A549 (cell line): ENCODE measurements at regions not wholly inside any gene's neighbourhood (a gene's known extent, or its start where the extent isn't known, plus 50 kb on each side); places are given as distances from the start of the nearest gene placed in this dataset.
"Not testable (repeated sequence)": the region's sequence is repeated elsewhere in the genome, so short reads cannot be mapped to it uniquely, and the experiment has no call there.

ENCODE experiments used
- ATAC-seq, 2 experiments: fragments of 200-7000 bp in 1 of 2; fragments of >200 bp in 1 of 2; cut with Nextera tagmentation in 1 of 2; cut with Tn5 transposase in 1 of 2; 3 replicates each; pipeline versions ENCODE4 v1.8.0 to v1.9.1; 2018 to 2020; ENCODE audit warnings: mild to moderate bottlenecking in 1 of 2, moderate library complexity in 1 of 2
- CTCF ChIA-PET: fragments of 300-600 bp; sonication (Branson Sonifier 250); formaldehyde crosslinking; extraction: SDS; loops from one replicate; lab custom pipeline; 2021; ENCODE audit warnings: antibody characterized with exemption, inconsistent platforms; lab: Yijun Ruan, JAX
- POLR2A ChIA-PET: fragments of 350-600 bp; formaldehyde crosslinking; extraction: SDS; loops from one replicate; lab custom pipeline; 2021; ENCODE audit warnings: antibody characterized with exemption, inconsistent platforms; lab: Yijun Ruan, JAX
- DNase-seq, 2 experiments: peaks; one replicate each; pipeline versions ENCODE4 v3.0.0 to v3.0.0-alpha.2; 2011 to 2016; ENCODE audit warnings: low read depth in 1 of 2, low spot score in 1 of 2
- FAIRE-seq: peaks from 2 replicates; lab custom pipeline; 2011; peaks lifted over from hg19 to GRCh38; lab: Jason Lieb, UNC
- H3K27ac ChIP-seq, 2 experiments: fragments of >200 bp; sonication (Bioruptor Twin); formaldehyde crosslinking; 3 replicates each; pipeline ENCODE4 v1.5.1; 2016 to 2017
- H3K4me1 ChIP-seq: fragments of >200 bp; sonication (Bioruptor Twin); formaldehyde crosslinking; 3 replicates; pipeline ENCODE4 v1.6.1; 2016
- H3K4me2 ChIP-seq: fragments of >200 bp; sonication (Bioruptor Twin); formaldehyde crosslinking; 3 replicates; pipeline ENCODE4 v1.6.1; 2016
- H3K4me3 ChIP-seq: fragments of >200 bp; sonication (Bioruptor Twin); formaldehyde crosslinking; 3 replicates; pipeline ENCODE4 v1.5.1; 2016
- H3K9me3 ChIP-seq: fragments of >200 bp; sonication (Bioruptor Twin); formaldehyde crosslinking; 3 replicates; pipeline ENCODE4 v1.6.1; 2016
- BHLHE40 ChIP-seq: IDR thresholded peaks from 2 replicates; pipeline ENCODE4 v1.6.1; 2012; ENCODE audit warnings: low read depth, low read length, inconsistent platforms
- CBX2 ChIP-seq: fragments of 200-600 bp; sonication (generic); IDR thresholded peaks from 2 replicates; pipeline ENCODE4 v1.6.1; 2016; ENCODE audit warnings: low read depth, mild to moderate bottlenecking, borderline replicate concordance
- CEBPB ChIP-seq, 2 experiments: fragments of >200 bp in 1 of 2; sonication (Bioruptor Twin) in 1 of 2; formaldehyde crosslinking in 1 of 2; IDR thresholded peaks; 2 replicates each; pipeline ENCODE4 v1.6.1; 2012 to 2016
- ELK1 ChIP-seq: fragments of 150-350 bp; IDR thresholded peaks from 2 replicates; pipeline ENCODE4 v1.6.1; 2014; ENCODE audit warnings: low read depth, mild to moderate bottlenecking, low read length
- FOXS1 ChIP-seq: fragments of 250-450 bp; sonication (Bioruptor Pico); IDR thresholded peaks from 2 replicates; pipeline ENCODE4 v1.5.0; 2020; ENCODE audit warnings: mild to moderate bottlenecking, moderate library complexity
- GATA3 ChIP-seq: IDR thresholded peaks from 2 replicates; pipeline ENCODE4 v1.6.1; 2012; ENCODE audit warnings: borderline replicate concordance
- HEYL ChIP-seq: fragments of 250-450 bp; sonication (Bioruptor Pico); IDR thresholded peaks from 2 replicates; pipeline ENCODE4 v1.8.0; 2021; ENCODE audit warnings: mild to moderate bottlenecking, moderate library complexity
- HMGXB4 ChIP-seq: fragments of 250-450 bp; sonication (Bioruptor Pico); IDR thresholded peaks from 2 replicates; pipeline ENCODE4 v1.5.0; 2021; ENCODE audit warnings: mild to moderate bottlenecking, moderate library complexity, borderline replicate concordance
- HOXB13 ChIP-seq: fragments of 250-450 bp; sonication (Bioruptor Pico); IDR thresholded peaks from 2 replicates; pipeline ENCODE4 v1.5.0; 2020; ENCODE audit warnings: low read depth, mild to moderate bottlenecking, moderate library complexity
- HOXB5 ChIP-seq: fragments of 250-450 bp; sonication (Bioruptor Pico); IDR thresholded peaks from 2 replicates; pipeline ENCODE4 v1.5.0; 2020; ENCODE audit warnings: mild to moderate bottlenecking, moderate library complexity
- KDM1A ChIP-seq: fragments of 200-600 bp; sonication (generic); IDR thresholded peaks from 2 replicates; pipeline ENCODE4 v1.6.1; 2016; ENCODE audit warnings: low read depth, mild to moderate bottlenecking
- KDM5A ChIP-seq: fragments of 200-600 bp; sonication (generic); IDR thresholded peaks from 2 replicates; pipeline ENCODE4 v1.6.1; 2016; ENCODE audit warnings: antibody characterized with exemption, mild to moderate bottlenecking
- MAFK ChIP-seq: fragments of 450-650 bp; IDR thresholded peaks from 2 replicates; pipeline ENCODE4 v1.6.1; 2014; ENCODE audit not compliant: partially characterized antibody
- MAZ ChIP-seq: fragments of 150-350 bp; IDR thresholded peaks from 2 replicates; pipeline ENCODE4 v1.6.1; 2014; ENCODE audit warnings: antibody characterized with exemption, low read depth, low read length, borderline replicate concordance
- POLR2A ChIP-seq: IDR thresholded peaks from 2 replicates; pipeline ENCODE4 v1.6.1; 2012; ENCODE audit warnings: mild to moderate bottlenecking, low read length
- RFX5 ChIP-seq: fragments of 450-650 bp; IDR thresholded peaks from 2 replicates; pipeline ENCODE4 v1.7.1; 2014; ENCODE audit warnings: antibody characterized with exemption, mild to moderate bottlenecking, moderate library complexity
- RNF2 ChIP-seq: fragments of 200-600 bp; sonication (generic); IDR thresholded peaks from 2 replicates; pipeline ENCODE4 v1.6.1; 2016; ENCODE audit warnings: low read depth, mild to moderate bottlenecking, antibody characterized with exemption, moderate library complexity, borderline replicate concordance
- ZSCAN20 ChIP-seq: fragments of 250-450 bp; sonication (Bioruptor Pico); IDR thresholded peaks from 2 replicates; pipeline ENCODE4 v1.8.0; 2022; ENCODE audit warnings: mild to moderate bottlenecking, moderate library complexity
- WGBS: methylation state at CpG from one replicate; pipeline ENCODE4 v1.1.6; 2017; ENCODE audit errors: missing lambda C conversion rate; 5-methylcytosine and 5-hydroxymethylcytosine counted together
- TF ChIP-seq, protein P1 (sequence below): fragments of >200 bp; sonication (Bioruptor Twin); formaldehyde crosslinking; IDR thresholded peaks from 2 replicates; pipeline ENCODE4 v1.6.1; 2016
- TF ChIP-seq, protein P2 (sequence below): fragments of 200-600 bp; sonication (generic); IDR thresholded peaks from 2 replicates; pipeline ENCODE4 v1.6.1; 2016; ENCODE audit warnings: antibody characterized with exemption, mild to moderate bottlenecking, moderate library complexity
- TF ChIP-seq, protein P3 (sequence below): fragments of 250-450 bp; sonication (Bioruptor Pico); IDR thresholded peaks from 2 replicates; pipeline ENCODE4 v1.5.0; 2020; ENCODE audit warnings: low read depth, mild to moderate bottlenecking, moderate library complexity

GRCh38 chr9:100731557-100731956, 153.7 kb downstream of the CAVIN4 start:
- TF ChIP-seq KDM1A (no peak), BHLHE40 (no peak)
- CTCF ChIA-PET = interaction anchor here (1.0 kb wide), 1 partner anchor 16 kb away, joined by 3 read pairs; no protein-coding TSS in a partner anchor
- FAIRE-seq = no peak
- Histone ChIP-seq H3K9me3 (no peaks in the 10 kb centered on the region), H3K27ac (no peak overlapping the region), H3K4me1 (no peaks in the 10 kb centered on the region), H3K4me3 (no peak overlapping the region), H3K4me2 (no peak overlapping the region)
- DNase-seq = no peak
- 56% methylated on average over 5 of the region's 11 CpGs for WGBS
- ATAC-seq = no peak
- POLR2A ChIA-PET = no interaction called here

GRCh38 chr9:100739208-100739607, 161.3 kb downstream of the CAVIN4 start:
- FAIRE-seq (no peak), DNase-seq (no peak), ATAC-seq (no peak)
- 4% methylated on average over 2 of the region's 2 CpGs for WGBS
- Histone ChIP-seq H3K4me2 (no peak overlapping the region), H3K9me3 (no peaks in the 10 kb centered on the region), H3K4me1 (no peaks in the 10 kb centered on the region), H3K27ac (no peak overlapping the region), H3K4me3 (no peak overlapping the region)
- ChIA-PET POLR2A (no interaction called here), CTCF (interaction anchor here (1.4 kb wide), 1 partner anchor 15 kb away, joined by 3 read pairs; no protein-coding TSS in a partner anchor)
- TF ChIP-seq, protein P1, sequence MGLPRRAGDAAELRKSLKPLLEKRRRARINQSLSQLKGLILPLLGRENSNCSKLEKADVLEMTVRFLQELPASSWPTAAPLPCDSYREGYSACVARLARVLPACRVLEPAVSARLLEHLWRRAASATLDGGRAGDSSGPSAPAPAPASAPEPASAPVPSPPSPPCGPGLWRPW = no peak
- no peak for TF ChIP-seq HMGXB4

GRCh38 chr9:100739666-100740065, 161.8 kb downstream of the CAVIN4 start:
- H3K4me2 ChIP-seq = no peak overlapping the region
- TF ChIP-seq HOXB5 = no peak
- no peak for TF ChIP-seq GATA3
- TF ChIP-seq, protein P2, sequence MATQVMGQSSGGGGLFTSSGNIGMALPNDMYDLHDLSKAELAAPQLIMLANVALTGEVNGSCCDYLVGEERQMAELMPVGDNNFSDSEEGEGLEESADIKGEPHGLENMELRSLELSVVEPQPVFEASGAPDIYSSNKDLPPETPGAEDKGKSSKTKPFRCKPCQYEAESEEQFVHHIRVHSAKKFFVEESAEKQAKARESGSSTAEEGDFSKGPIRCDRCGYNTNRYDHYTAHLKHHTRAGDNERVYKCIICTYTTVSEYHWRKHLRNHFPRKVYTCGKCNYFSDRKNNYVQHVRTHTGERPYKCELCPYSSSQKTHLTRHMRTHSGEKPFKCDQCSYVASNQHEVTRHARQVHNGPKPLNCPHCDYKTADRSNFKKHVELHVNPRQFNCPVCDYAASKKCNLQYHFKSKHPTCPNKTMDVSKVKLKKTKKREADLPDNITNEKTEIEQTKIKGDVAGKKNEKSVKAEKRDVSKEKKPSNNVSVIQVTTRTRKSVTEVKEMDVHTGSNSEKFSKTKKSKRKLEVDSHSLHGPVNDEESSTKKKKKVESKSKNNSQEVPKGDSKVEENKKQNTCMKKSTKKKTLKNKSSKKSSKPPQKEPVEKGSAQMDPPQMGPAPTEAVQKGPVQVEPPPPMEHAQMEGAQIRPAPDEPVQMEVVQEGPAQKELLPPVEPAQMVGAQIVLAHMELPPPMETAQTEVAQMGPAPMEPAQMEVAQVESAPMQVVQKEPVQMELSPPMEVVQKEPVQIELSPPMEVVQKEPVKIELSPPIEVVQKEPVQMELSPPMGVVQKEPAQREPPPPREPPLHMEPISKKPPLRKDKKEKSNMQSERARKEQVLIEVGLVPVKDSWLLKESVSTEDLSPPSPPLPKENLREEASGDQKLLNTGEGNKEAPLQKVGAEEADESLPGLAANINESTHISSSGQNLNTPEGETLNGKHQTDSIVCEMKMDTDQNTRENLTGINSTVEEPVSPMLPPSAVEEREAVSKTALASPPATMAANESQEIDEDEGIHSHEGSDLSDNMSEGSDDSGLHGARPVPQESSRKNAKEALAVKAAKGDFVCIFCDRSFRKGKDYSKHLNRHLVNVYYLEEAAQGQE = no peak
- no peak for TF ChIP-seq HEYL (CRISPR knock-in tag)
- TF ChIP-seq ZSCAN20 (CRISPR knock-in tag) = no peak
- TF ChIP-seq ELK1 = no peak
- no peak for TF ChIP-seq MAFK
- no peak for TF ChIP-seq CBX2
- no peak for TF ChIP-seq POLR2A
- no peak for TF ChIP-seq BHLHE40
- TF ChIP-seq HOXB13 (CRISPR knock-in tag) = no peak
- TF ChIP-seq KDM5A = no peak
- no peak for TF ChIP-seq RFX5
- TF ChIP-seq RNF2 = no peak
- TF ChIP-seq CEBPB (IDR thresholded peaks at IDR 0.05) = no peak
- TF ChIP-seq, protein P3, sequence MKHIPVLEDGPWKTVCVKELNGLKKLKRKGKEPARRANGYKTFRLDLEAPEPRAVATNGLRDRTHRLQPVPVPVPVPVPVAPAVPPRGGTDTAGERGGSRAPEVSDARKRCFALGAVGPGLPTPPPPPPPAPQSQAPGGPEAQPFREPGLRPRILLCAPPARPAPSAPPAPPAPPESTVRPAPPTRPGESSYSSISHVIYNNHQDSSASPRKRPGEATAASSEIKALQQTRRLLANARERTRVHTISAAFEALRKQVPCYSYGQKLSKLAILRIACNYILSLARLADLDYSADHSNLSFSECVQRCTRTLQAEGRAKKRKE (CRISPR knock-in tag) = no peak
- TF ChIP-seq MAZ = no peak
- no peak for TF ChIP-seq FOXS1 (CRISPR knock-in tag)
- TF ChIP-seq, all 56 proteins: peak for 0
- ATAC-seq = no peak
- POLR2A ChIA-PET = no interaction called here
- no peak for FAIRE-seq
- Histone ChIP-seq H3K4me1 (no peaks in the 10 kb centered on the region), H3K27ac (no peak overlapping the region), H3K9me3 (no peaks in the 10 kb centered on the region), H3K4me3 (no peak overlapping the region)
- DNase-seq = no peak
- 10% methylated on average over 5 of the region's 5 CpGs for WGBS
- CTCF ChIA-PET = interaction anchor here (1.4 kb wide), 1 partner anchor 15 kb away, joined by 3 read pairs; no protein-coding TSS in a partner anchor

DNA sequence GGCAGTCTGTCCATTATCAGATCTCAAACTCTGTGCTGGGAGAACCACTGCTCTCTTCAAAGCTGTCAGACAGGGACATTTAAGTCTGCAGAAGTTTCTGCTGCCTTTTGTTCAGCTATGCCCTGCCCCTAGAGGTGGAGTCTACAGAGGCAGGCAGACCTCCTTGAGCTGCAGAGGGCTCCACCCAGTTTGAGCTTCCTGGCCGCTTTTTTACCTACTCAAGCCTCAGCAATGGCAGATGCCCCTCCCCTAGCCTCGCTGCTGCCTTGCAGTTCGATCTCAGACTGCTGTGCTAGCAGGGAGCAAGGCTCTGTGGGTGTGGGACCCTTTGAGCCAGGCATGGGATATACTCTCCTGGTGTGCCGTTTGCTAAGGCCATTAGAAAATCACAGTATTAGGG, 171.1 kb downstream of the CAVIN4 start:
- H3K4me1 ChIP-seq, ATAC-seq, H3K9me3 ChIP-seq, H3K4me2 ChIP-seq, DNase-seq, POLR2A ChIA-PET, CTCF ChIA-PET, FAIRE-seq, H3K27ac ChIP-seq, H3K4me3 ChIP-seq: not testable (repeated sequence)
- no CpG with 5 or more reads among the region's 4 CpGs for WGBS
